Liver (tissue), 8 donors: ENCODE measurements at regions not wholly inside any gene's neighbourhood (a gene's known extent, or its start where the extent isn't known, plus 50 kb on each side); places are given as distances from the start of the nearest gene placed in this dataset.

Experiments
- DNase-seq: peaks from one replicate; pipeline ENCODE4 v3.0.0-alpha.2; 2017; ENCODE audit warnings: low spot score
- H3K27ac ChIP-seq, 2 donors: one replicate each; pipeline ENCODE4 v1.7.0; 2013; ENCODE audit warnings: inconsistent platforms in 2 of 2, low read length in 2 of 2, control low read depth in 1 of 2, low read depth in 1 of 2, mild to moderate bottlenecking in 1 of 2
- H3K27me3 ChIP-seq, 4 donors: one replicate each; pipeline versions ENCODE4 v1.6.1 to v1.7.0; 2013; ENCODE audit warnings: low read length in 3 of 4, inconsistent platforms in 1 of 4, mild to moderate bottlenecking in 1 of 4, moderate library complexity in 1 of 4; ENCODE audit not compliant: control insufficient read depth in 4 of 4, insufficient read depth in 4 of 4
- H3K36me3 ChIP-seq, 4 donors: one replicate each; pipeline versions ENCODE4 v1.6.1 to v1.7.0; 2013; ENCODE audit warnings: low read length in 3 of 4, mild to moderate bottlenecking in 3 of 4, low read depth in 1 of 4, moderate library complexity in 1 of 4; ENCODE audit not compliant: control insufficient read depth in 4 of 4, insufficient read depth in 3 of 4
- H3K4me1 ChIP-seq, 4 donors: one replicate each; pipeline versions ENCODE4 v1.6.1 to v1.7.0; 2013; ENCODE audit warnings: low read length in 3 of 4, mild to moderate bottlenecking in 3 of 4, moderate library complexity in 1 of 4; ENCODE audit not compliant: control insufficient read depth in 4 of 4, insufficient read depth in 4 of 4
- H3K4me3 ChIP-seq, 3 donors: one replicate each; pipeline versions ENCODE4 v1.6.1 to v1.7.0; 2013; ENCODE audit warnings: low read length in 3 of 3, control low read depth in 1 of 3, low read depth in 1 of 3, mild to moderate bottlenecking in 1 of 3
- H3K9ac ChIP-seq, 2 donors: one replicate each; pipeline ENCODE4 v1.7.0; 2013; ENCODE audit warnings: low read length in 2 of 2, mild to moderate bottlenecking in 2 of 2, moderate library complexity in 2 of 2, control low read depth in 1 of 2, low read depth in 1 of 2
- H3K9me3 ChIP-seq, 4 donors: one replicate each; pipeline versions ENCODE4 v1.6.1 to v1.7.0; 2013; ENCODE audit warnings: low read length in 3 of 4; ENCODE audit not compliant: control insufficient read depth in 4 of 4
- ATF3 ChIP-seq: IDR thresholded peaks from 2 replicates; pipeline ENCODE4 v1.6.1; 2016; ENCODE audit warnings: antibody characterized with exemption
- EGR1 ChIP-seq, 2 donors: IDR thresholded peaks; 2 replicates each; pipeline ENCODE4 v1.6.1; 2016 to 2018; ENCODE audit warnings: antibody characterized with exemption in 2 of 2, low read depth in 2 of 2
- FOXA1 ChIP-seq: IDR thresholded peaks from 2 replicates; pipeline ENCODE4 v1.6.1; 2016; ENCODE audit warnings: antibody characterized with exemption
- FOXA2 ChIP-seq: IDR thresholded peaks from 2 replicates; pipeline ENCODE4 v1.6.1; 2016; ENCODE audit warnings: antibody characterized with exemption
- GABPA ChIP-seq, 2 donors: IDR thresholded peaks in 1 of 2; conservative IDR thresholded peaks in 1 of 2; 2 replicates each; pipeline ENCODE4 v1.6.1; 2016; ENCODE audit warnings: antibody characterized with exemption in 2 of 2, mild to moderate bottlenecking in 1 of 2, moderate library complexity in 1 of 2
- HNF4A ChIP-seq, 2 donors: conservative IDR thresholded peaks; 2 replicates each; pipeline ENCODE4 v1.6.1; 2016; ENCODE audit warnings: antibody characterized with exemption in 2 of 2, mild to moderate bottlenecking in 2 of 2
- HNF4G ChIP-seq: IDR thresholded peaks from 2 replicates; pipeline ENCODE4 v1.6.1; 2016; ENCODE audit warnings: antibody characterized with exemption
- JUND ChIP-seq, 2 donors: IDR thresholded peaks; 2 replicates each; pipeline ENCODE4 v1.6.1; 2016; ENCODE audit warnings: antibody characterized with exemption in 2 of 2
- NR2F2 ChIP-seq: IDR thresholded peaks from 2 replicates; pipeline ENCODE4 v1.6.1; 2016; ENCODE audit warnings: antibody characterized with exemption
- RXRA ChIP-seq, 2 donors: IDR thresholded peaks; 2 replicates each; pipeline ENCODE4 v1.6.1; 2017 to 2018; ENCODE audit warnings: antibody characterized with exemption in 2 of 2, mild to moderate bottlenecking in 1 of 2
- SP1 ChIP-seq: IDR thresholded peaks from 2 replicates; pipeline ENCODE4 v1.6.1; 2018; ENCODE audit warnings: antibody characterized with exemption, mild to moderate bottlenecking
- TAF1 ChIP-seq: conservative IDR thresholded peaks from 2 replicates; pipeline ENCODE4 v1.6.1; 2016; ENCODE audit warnings: antibody characterized with exemption, mild to moderate bottlenecking
- WGBS: extraction: QIAGEN DNeasy Blood & Tissue Kit; methylation state at CpG from one replicate; pipeline ENCODE4 v1.1.7; 2013; 5-methylcytosine and 5-hydroxymethylcytosine counted together
- TF ChIP-seq, protein P1 (sequence below): IDR thresholded peaks from 2 replicates; pipeline ENCODE4 v1.6.1; 2016; ENCODE audit warnings: antibody characterized with exemption, mild to moderate bottlenecking
- TF ChIP-seq, protein P2 (sequence below): fragments of 150-350 bp; IDR thresholded peaks from 2 replicates; pipeline ENCODE4 v1.5.1; 2017; ENCODE audit warnings: improper control_type of control experiment, low read depth, low read length; ENCODE audit not compliant: missing input control
- TF ChIP-seq, protein P3 (sequence below): IDR thresholded peaks from 2 replicates; pipeline ENCODE4 v1.6.1; 2016; ENCODE audit warnings: antibody characterized with exemption
- donor health status: healthy.
- donor health status: healthy.
- donor health status: healthy.
- donor health status: healthy.
- donor health status: healthy.

DNA sequence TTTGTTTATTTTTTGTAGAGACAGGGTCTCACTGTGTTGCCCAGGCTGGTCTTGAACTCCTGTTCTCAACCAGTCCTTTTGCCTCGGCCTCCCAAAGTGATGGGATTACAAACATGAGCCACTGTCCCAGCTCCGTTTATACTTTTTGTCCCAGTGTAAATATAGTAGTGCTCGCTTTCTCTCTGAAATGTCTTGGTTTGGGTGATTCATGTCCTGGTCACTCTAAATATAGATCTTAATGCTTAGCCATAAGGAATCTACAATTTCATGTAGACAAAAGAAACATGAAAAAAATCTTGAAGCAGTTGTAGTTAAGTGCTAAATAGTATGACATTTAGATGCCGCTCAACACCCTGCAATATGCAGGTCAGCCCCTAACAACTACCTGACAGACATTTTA, 126.9 kb downstream of the KATNIP start (continued):
- no peak for TF ChIP-seq ATF3
- no peak for TF ChIP-seq HNF4G
- no peak for TF ChIP-seq JUND (IDR thresholded peaks at IDR 0.05)
- no peak for TF ChIP-seq SP1
- no peak for TF ChIP-seq FOXA1

DNA sequence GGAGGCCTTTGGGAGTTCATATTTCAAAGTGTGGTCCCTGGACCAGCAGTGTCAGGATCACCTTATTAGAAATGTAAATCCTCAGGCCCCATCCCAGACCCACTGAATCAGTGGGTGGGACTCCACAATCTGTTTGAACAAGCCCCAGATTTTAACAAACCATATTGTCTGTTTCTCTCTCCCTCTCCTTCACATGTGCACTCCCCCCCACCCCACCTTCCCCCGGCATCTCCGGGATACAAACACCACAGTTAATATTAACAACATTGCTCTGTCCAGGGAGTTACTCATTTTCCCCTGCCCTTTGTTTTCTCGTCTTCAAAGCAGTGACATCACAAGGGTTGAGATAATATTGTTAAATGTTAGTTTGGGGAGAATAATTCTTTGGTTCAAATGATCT, 127.3 kb downstream of the KATNIP start:
- no peak overlapping the region for H3K4me3 ChIP-seq
- TF ChIP-seq TAF1 (no peak), GABPA (IDR thresholded peaks at IDR 0.05 in 1 of 2, conservative IDR thresholded peaks at IDR 0.05 in 1 of 2) (no peak), RXRA (IDR thresholded peaks at IDR 0.05) (no peak), EGR1 (IDR thresholded peaks at IDR 0.05; ENCODE audit: low read depth in 2 of 2) (no peak), HNF4G (no peak), FOXA2 (no peak)
- TF ChIP-seq, protein P1, sequence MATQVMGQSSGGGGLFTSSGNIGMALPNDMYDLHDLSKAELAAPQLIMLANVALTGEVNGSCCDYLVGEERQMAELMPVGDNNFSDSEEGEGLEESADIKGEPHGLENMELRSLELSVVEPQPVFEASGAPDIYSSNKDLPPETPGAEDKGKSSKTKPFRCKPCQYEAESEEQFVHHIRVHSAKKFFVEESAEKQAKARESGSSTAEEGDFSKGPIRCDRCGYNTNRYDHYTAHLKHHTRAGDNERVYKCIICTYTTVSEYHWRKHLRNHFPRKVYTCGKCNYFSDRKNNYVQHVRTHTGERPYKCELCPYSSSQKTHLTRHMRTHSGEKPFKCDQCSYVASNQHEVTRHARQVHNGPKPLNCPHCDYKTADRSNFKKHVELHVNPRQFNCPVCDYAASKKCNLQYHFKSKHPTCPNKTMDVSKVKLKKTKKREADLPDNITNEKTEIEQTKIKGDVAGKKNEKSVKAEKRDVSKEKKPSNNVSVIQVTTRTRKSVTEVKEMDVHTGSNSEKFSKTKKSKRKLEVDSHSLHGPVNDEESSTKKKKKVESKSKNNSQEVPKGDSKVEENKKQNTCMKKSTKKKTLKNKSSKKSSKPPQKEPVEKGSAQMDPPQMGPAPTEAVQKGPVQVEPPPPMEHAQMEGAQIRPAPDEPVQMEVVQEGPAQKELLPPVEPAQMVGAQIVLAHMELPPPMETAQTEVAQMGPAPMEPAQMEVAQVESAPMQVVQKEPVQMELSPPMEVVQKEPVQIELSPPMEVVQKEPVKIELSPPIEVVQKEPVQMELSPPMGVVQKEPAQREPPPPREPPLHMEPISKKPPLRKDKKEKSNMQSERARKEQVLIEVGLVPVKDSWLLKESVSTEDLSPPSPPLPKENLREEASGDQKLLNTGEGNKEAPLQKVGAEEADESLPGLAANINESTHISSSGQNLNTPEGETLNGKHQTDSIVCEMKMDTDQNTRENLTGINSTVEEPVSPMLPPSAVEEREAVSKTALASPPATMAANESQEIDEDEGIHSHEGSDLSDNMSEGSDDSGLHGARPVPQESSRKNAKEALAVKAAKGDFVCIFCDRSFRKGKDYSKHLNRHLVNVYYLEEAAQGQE, result no peak
- TF ChIP-seq, protein P2, sequence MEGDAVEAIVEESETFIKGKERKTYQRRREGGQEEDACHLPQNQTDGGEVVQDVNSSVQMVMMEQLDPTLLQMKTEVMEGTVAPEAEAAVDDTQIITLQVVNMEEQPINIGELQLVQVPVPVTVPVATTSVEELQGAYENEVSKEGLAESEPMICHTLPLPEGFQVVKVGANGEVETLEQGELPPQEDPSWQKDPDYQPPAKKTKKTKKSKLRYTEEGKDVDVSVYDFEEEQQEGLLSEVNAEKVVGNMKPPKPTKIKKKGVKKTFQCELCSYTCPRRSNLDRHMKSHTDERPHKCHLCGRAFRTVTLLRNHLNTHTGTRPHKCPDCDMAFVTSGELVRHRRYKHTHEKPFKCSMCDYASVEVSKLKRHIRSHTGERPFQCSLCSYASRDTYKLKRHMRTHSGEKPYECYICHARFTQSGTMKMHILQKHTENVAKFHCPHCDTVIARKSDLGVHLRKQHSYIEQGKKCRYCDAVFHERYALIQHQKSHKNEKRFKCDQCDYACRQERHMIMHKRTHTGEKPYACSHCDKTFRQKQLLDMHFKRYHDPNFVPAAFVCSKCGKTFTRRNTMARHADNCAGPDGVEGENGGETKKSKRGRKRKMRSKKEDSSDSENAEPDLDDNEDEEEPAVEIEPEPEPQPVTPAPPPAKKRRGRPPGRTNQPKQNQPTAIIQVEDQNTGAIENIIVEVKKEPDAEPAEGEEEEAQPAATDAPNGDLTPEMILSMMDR, result no peak
- H3K9me3 ChIP-seq, result no peaks in the 10 kb centered on the region
- 85% methylated on average over 3 of the region's 3 CpGs for WGBS
- H3K9ac ChIP-seq, result no peak overlapping the region
- no peaks in the 10 kb centered on the region for H3K4me1 ChIP-seq
- H3K27ac ChIP-seq, result no peak overlapping the region
- DNase-seq, result no peak
- H3K36me3 ChIP-seq, result peaks cover 4 to 10% (median 8%) of the 10 kb centered on the region in 4 donors
- H3K27me3 ChIP-seq, result no peaks in the 10 kb centered on the region

- no peaks in the 10 kb centered on the region for H3K9me3 ChIP-seq
- H3K36me3 ChIP-seq, result peaks cover 4 to 12% (median 8%) of the 10 kb centered on the region in 4 donors
- TF ChIP-seq RXRA (IDR thresholded peaks at IDR 0.05) (no peak), NR2F2 (no peak), TAF1 (no peak), GABPA (IDR thresholded peaks at IDR 0.05 in 1 of 2, conservative IDR thresholded peaks at IDR 0.05 in 1 of 2) (no peak), HNF4A (conservative IDR thresholded peaks at IDR 0.05) (no peak), EGR1 (IDR thresholded peaks at IDR 0.05; ENCODE audit: low read depth in 2 of 2) (no peak), JUND (IDR thresholded peaks at IDR 0.05) (no peak)
- TF ChIP-seq, protein P3, sequence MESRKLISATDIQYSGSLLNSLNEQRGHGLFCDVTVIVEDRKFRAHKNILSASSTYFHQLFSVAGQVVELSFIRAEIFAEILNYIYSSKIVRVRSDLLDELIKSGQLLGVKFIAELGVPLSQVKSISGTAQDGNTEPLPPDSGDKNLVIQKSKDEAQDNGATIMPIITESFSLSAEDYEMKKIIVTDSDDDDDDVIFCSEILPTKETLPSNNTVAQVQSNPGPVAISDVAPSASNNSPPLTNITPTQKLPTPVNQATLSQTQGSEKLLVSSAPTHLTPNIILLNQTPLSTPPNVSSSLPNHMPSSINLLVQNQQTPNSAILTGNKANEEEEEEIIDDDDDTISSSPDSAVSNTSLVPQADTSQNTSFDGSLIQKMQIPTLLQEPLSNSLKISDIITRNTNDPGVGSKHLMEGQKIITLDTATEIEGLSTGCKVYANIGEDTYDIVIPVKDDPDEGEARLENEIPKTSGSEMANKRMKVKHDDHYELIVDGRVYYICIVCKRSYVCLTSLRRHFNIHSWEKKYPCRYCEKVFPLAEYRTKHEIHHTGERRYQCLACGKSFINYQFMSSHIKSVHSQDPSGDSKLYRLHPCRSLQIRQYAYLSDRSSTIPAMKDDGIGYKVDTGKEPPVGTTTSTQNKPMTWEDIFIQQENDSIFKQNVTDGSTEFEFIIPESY, result no peak
- no peak overlapping the region for H3K9ac ChIP-seq
- 95% methylated on average over 3 of the region's 3 CpGs for WGBS
- H3K4me3 ChIP-seq, result no peak overlapping the region
- H3K27me3 ChIP-seq, result no peaks in the 10 kb centered on the region
- no peaks in the 10 kb centered on the region for H3K4me1 ChIP-seq
- H3K27ac ChIP-seq, result no peak overlapping the region
- no peak for DNase-seq
These were observed 129.0 kb downstream of the KATNIP start for GRCh38 chr16:27678955-27679354.
